ENCODE measurements at regions not wholly inside any gene's neighbourhood (a gene's known extent, or its start where the extent isn't known, plus 50 kb on each side); places are given as distances from the start of the nearest gene placed in this dataset.

GRCh38 chr2:181143790-181144300 is 163.4 kb downstream of the UBE2E3 start:
- TF ChIP-seq, protein P1, sequence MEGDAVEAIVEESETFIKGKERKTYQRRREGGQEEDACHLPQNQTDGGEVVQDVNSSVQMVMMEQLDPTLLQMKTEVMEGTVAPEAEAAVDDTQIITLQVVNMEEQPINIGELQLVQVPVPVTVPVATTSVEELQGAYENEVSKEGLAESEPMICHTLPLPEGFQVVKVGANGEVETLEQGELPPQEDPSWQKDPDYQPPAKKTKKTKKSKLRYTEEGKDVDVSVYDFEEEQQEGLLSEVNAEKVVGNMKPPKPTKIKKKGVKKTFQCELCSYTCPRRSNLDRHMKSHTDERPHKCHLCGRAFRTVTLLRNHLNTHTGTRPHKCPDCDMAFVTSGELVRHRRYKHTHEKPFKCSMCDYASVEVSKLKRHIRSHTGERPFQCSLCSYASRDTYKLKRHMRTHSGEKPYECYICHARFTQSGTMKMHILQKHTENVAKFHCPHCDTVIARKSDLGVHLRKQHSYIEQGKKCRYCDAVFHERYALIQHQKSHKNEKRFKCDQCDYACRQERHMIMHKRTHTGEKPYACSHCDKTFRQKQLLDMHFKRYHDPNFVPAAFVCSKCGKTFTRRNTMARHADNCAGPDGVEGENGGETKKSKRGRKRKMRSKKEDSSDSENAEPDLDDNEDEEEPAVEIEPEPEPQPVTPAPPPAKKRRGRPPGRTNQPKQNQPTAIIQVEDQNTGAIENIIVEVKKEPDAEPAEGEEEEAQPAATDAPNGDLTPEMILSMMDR (IDR thresholded peaks at IDR 0.05; ENCODE audit: low read depth, low read length, missing input control), result no peak
- TF ChIP-seq ZBTB33 (IDR thresholded peaks at IDR 0.05) (no peak), HNF4A (conservative IDR thresholded peaks at IDR 0.05) (no peak), TAF1 (conservative IDR thresholded peaks at IDR 0.05) (no peak), RXRA (IDR thresholded peaks at IDR 0.05) (no peak), SP1 (IDR thresholded peaks at IDR 0.05) (no peak)
- TF ChIP-seq, protein P2, sequence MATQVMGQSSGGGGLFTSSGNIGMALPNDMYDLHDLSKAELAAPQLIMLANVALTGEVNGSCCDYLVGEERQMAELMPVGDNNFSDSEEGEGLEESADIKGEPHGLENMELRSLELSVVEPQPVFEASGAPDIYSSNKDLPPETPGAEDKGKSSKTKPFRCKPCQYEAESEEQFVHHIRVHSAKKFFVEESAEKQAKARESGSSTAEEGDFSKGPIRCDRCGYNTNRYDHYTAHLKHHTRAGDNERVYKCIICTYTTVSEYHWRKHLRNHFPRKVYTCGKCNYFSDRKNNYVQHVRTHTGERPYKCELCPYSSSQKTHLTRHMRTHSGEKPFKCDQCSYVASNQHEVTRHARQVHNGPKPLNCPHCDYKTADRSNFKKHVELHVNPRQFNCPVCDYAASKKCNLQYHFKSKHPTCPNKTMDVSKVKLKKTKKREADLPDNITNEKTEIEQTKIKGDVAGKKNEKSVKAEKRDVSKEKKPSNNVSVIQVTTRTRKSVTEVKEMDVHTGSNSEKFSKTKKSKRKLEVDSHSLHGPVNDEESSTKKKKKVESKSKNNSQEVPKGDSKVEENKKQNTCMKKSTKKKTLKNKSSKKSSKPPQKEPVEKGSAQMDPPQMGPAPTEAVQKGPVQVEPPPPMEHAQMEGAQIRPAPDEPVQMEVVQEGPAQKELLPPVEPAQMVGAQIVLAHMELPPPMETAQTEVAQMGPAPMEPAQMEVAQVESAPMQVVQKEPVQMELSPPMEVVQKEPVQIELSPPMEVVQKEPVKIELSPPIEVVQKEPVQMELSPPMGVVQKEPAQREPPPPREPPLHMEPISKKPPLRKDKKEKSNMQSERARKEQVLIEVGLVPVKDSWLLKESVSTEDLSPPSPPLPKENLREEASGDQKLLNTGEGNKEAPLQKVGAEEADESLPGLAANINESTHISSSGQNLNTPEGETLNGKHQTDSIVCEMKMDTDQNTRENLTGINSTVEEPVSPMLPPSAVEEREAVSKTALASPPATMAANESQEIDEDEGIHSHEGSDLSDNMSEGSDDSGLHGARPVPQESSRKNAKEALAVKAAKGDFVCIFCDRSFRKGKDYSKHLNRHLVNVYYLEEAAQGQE (IDR thresholded peaks at IDR 0.05), result no peak
